ENCODE measurements at regions not wholly inside any gene's neighbourhood (a gene's known extent, or its start where the extent isn't known, plus 50 kb on each side); places are given as distances from the start of the nearest gene placed in this dataset.

DNA sequence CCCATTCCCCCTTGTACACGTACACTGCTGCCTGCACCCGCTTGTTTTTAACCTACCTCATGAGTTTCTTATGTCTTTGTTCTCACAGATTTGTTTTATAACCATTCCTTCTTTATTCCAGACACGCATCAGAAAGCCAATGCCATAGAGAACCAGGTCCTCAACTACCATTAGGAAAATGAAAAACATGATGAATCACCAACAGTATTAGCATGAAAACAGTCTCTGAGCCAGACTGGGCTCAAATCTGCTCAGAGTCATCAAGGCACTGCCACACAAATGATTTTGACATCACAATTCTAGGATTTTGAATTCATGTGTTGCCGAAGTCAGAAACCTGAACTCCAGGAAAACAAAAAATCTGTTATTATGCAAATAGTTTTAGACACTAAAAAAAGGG, 394.1 kb upstream of the GRIA1 start:
- DNase-seq (ENCODE audit: low read depth) = no peak
- H3K4me3 ChIP-seq (ENCODE audit: low read depth, low read length) = no peak overlapping the region
- TF ChIP-seq, protein P1, sequence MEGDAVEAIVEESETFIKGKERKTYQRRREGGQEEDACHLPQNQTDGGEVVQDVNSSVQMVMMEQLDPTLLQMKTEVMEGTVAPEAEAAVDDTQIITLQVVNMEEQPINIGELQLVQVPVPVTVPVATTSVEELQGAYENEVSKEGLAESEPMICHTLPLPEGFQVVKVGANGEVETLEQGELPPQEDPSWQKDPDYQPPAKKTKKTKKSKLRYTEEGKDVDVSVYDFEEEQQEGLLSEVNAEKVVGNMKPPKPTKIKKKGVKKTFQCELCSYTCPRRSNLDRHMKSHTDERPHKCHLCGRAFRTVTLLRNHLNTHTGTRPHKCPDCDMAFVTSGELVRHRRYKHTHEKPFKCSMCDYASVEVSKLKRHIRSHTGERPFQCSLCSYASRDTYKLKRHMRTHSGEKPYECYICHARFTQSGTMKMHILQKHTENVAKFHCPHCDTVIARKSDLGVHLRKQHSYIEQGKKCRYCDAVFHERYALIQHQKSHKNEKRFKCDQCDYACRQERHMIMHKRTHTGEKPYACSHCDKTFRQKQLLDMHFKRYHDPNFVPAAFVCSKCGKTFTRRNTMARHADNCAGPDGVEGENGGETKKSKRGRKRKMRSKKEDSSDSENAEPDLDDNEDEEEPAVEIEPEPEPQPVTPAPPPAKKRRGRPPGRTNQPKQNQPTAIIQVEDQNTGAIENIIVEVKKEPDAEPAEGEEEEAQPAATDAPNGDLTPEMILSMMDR (IDR thresholded peaks at IDR 0.05; ENCODE audit: insufficient read depth, low read depth, low read length, missing control alignments) = no peak

DNA sequence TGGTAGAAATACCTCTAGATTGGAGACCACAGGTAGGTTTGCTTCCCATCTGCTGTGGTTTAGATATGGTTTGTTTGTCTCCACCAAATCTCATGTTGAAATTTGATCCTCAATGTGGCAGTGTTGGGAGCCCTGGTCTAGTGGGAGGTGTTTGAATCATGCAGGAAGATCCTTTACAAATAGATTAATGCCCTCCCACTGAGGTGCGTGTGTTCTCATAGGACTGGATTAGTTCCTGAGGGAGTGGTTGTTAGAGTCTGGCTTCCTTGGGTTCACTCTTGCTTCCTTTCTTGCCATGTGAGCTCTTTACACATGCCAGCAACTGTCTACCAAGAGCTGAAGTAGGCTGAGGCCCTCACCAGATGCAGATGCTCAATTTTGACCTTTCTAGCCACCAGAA, 391.1 kb upstream of the GRIA1 start:
- TF ChIP-seq, protein P1 (IDR thresholded peaks at IDR 0.05; ENCODE audit: insufficient read depth, low read depth, low read length, missing control alignments) = no peak
- H3K4me3 ChIP-seq (ENCODE audit: low read depth, low read length) = no peak overlapping the region
- no peak for DNase-seq (ENCODE audit: low read depth)

DNA sequence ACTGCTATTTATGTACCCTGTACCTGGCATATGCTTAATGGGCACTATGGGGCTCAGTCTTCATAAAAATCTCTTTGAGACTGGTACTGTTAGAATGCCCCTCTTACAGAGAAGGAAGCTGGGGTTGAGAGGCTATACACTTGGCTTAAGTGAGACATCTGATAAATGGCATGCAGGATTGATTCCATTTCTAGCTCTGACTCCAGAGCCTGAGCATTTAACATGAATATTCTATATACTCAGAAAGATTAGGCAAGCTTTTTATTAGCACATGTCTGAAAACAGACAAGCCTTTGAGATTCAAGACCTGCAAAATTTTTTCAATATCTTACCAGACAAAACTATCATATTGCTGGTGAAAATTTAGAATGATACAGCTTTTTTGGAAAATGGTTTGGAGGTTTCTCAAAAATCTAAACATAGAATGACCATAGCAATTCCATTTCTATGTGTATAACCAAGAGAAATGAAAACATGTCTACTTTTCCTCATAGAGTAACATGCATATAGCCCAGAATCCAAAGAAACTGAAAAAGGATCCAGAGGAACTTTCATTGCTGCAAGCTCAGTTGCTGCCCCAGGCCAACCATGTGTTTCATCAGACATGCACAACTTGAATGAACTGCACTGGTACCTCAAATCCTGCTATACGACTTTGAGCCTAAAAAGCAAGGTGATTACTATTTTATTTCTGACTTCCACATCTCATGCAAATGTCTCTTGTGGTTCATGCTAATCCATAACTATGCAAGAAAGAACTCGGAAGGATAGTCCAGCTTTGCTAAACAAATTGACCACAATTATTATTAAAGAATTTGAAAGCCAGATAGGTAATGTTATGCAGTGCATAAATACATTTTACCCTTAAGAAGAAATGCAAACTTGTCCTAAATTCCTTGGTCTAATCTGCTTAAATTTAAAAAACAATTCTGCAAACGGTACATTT, 389.0 kb upstream of the GRIA1 start:
- DNase-seq (ENCODE audit: low read depth) = no peak
- H3K4me3 ChIP-seq (ENCODE audit: low read depth, low read length) = no peak overlapping the region
- TF ChIP-seq, protein P1 (IDR thresholded peaks at IDR 0.05; ENCODE audit: insufficient read depth, low read depth, low read length, missing control alignments) = no peak

DNA sequence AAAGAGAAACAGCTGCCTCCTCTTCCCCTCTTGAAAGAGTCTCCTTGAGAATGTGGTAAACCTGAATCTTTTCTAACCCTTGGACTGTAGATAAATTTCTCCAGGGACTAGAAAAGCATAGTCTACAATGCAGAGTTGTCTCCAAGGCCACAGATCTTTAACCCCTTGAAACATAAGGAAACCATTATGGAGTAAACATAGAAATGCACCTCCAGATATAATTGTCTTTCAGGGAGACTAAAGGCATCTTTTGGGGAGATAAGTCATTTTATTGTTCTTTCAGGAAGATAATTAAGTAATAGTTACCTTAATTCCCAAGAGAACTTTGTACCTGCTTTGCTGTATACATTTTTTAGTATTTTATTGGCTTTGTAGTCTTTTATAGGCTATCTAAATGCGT, 373.6 kb upstream of the GRIA1 start:
- TF ChIP-seq, protein P1 (IDR thresholded peaks at IDR 0.05; ENCODE audit: insufficient read depth, low read depth, low read length, missing control alignments) = no peak
- DNase-seq (ENCODE audit: low read depth) = no peak

DNA sequence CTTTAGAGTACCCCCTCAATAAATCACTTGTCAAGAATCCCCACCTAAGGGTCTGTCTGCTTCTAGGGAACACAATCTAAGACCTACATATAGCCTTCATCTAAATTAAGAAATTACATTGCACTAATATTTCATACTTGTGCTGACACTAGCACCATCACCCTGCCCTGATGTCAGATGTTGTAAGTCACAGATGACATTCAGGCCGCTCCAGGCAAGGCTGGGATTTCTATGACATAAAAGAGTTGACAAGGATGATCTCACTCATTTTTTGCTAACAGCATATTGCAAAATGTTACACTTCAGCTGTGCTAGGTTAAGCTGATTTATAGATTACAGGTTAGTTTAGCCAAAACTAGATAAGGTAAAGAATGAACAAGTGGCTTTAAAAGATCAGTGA, 372.5 kb upstream of the GRIA1 start:
- DNase-seq (ENCODE audit: low read depth) = no peak
- no peak overlapping the region for H3K4me3 ChIP-seq (ENCODE audit: low read depth, low read length)
- TF ChIP-seq, protein P1 (IDR thresholded peaks at IDR 0.05; ENCODE audit: insufficient read depth, low read depth, low read length, missing control alignments) = no peak

More for the DNA sequence above, 373.6 kb upstream of the GRIA1 start:
- H3K4me3 ChIP-seq (ENCODE audit: low read depth, low read length) = no peak overlapping the region

DNA sequence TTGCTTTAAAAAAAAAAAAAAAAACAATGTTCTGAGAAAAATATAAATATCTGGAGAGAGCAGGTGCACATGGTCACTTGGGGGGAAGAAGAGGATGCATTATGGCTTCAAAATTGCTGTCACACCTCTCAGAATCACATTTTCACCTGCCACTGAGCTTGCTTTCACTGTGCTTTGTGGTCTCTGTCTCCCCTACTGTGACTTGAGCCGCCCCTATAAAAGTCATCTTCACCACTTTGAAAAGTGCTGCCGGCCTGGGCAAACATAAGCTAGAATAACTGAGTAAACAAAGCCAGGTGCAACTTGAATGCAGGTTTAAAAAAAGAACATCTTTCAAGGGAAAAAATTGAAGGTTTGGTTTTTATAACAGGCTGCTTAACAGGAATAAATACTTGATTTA, 368.1 kb upstream of the GRIA1 start:
- TF ChIP-seq, protein P1 (IDR thresholded peaks at IDR 0.05; ENCODE audit: insufficient read depth, low read depth, low read length, missing control alignments) = no peak
- H3K4me3 ChIP-seq (ENCODE audit: low read depth, low read length) = no peak overlapping the region
- DNase-seq (ENCODE audit: low read depth) = no peak

Measured in GM12865 (cell line).